HCT116 (cell line): ENCODE measurements at regions not wholly inside any gene's neighbourhood (a gene's known extent, or its start where the extent isn't known, plus 50 kb on each side); places are given as distances from the start of the nearest gene placed in this dataset.

ENCODE experiments used
- ATAC-seq: fragments of 200-7000 bp; cut with Tn5 transposase; 2 replicates; pipeline ENCODE4 v1.9.1; 2020; ENCODE audit warnings: mild to moderate bottlenecking, moderate library complexity
- BruUV-seq: library from RNA; stranded (reverse); fragments of 400-500 nt; replicated peaks from 2 replicates; lab custom pipeline; 2021; lab: Mats Ljungman, UMichigan
- CTCF ChIA-PET: fragments of 300-600 bp; sonication (Branson Sonifier 250); formaldehyde crosslinking; loops from one replicate; lab custom pipeline; 2021; ENCODE audit warnings: antibody characterized with exemption; lab: Charles Lee
- POLR2A ChIA-PET: fragments of 300-600, 350-600 bp; sonication (Branson Sonifier 250); formaldehyde crosslinking; loops from one replicate; lab custom pipeline; 2021; ENCODE audit warnings: antibody characterized with exemption; lab: Charles Lee
- RAD21 ChIA-PET, 2 experiments: fragments of 300-600 bp; sonication (Branson Sonifier 250); formaldehyde crosslinking; loops; one replicate each; lab custom pipeline; 2023; ENCODE audit warnings: low total read pairs in 2 of 2; ENCODE audit not compliant: uncharacterized antibody in 2 of 2, unreplicated experiment in 2 of 2, low non-redundant PET in 1 of 2; lab: Charles Lee
- DNase-seq: peaks from one replicate; pipeline ENCODE4 v3.0.0-alpha.2; 2010; ENCODE audit warnings: low read depth, low spot score
- H2AFZ ChIP-seq: fragments of 200-600 bp; shearing (Covaris generic), sonication (generic); 2 replicates; pipeline ENCODE4 v1.6.1; 2017; ENCODE audit warnings: low read depth, mixed run types, mixed read lengths, antibody characterized with exemption, low read length; ENCODE audit not compliant: poor library complexity, severe bottlenecking
- H3K27ac ChIP-seq: 2 replicates; pipeline ENCODE4 v1.5.1; 2012; ENCODE audit warnings: low read depth, low read length
- H3K27me3 ChIP-seq: fragments of 200-600 bp; sonication (generic); 2 replicates; pipeline ENCODE4 v1.6.1; 2016; ENCODE audit warnings: mixed run types, low read length, mixed read lengths; ENCODE audit not compliant: insufficient read depth
- H3K36me3 ChIP-seq, 2 experiments: fragments of 200-500 bp in 1 of 2; fragments of 200-600 bp in 1 of 2; sonication (Bioruptor generic) in 1 of 2; sonication (generic) in 1 of 2; 2 replicates each; pipeline versions ENCODE4 v1.5.1 to v1.6.1; 2014 to 2016; ENCODE audit warnings: low read length in 2 of 2, inconsistent platforms in 1 of 2, mixed read lengths in 1 of 2, mixed run types in 1 of 2; ENCODE audit not compliant: insufficient read depth in 2 of 2, control insufficient read depth in 1 of 2
- H3K4me1 ChIP-seq, 2 experiments: fragments of 200-600 bp in 1 of 2; sonication (generic) in 1 of 2; 2 replicates each; pipeline versions ENCODE4 v1.5.1 to v1.6.1; 2012 to 2017; ENCODE audit warnings: low read length in 2 of 2, inconsistent platforms in 1 of 2, mild to moderate bottlenecking in 1 of 2, mixed read lengths in 1 of 2, mixed run types in 1 of 2, moderate library complexity in 1 of 2; ENCODE audit not compliant: insufficient read depth in 2 of 2, control insufficient read depth in 1 of 2
- H3K4me2 ChIP-seq: fragments of 200-600 bp; sonication (generic); 2 replicates; pipeline ENCODE4 v1.6.1; 2017; ENCODE audit warnings: mixed run types, low read length, mixed read lengths
- H3K4me3 ChIP-seq, 2 experiments: fragments of 200-600 bp in 1 of 2; sonication (generic) in 1 of 2; replicated peaks in 1 of 2; 2 replicates each; pipeline ENCODE4 v1.5.1; 2011 to 2016; ENCODE audit warnings: low read length in 2 of 2, control low read depth in 1 of 2, low read depth in 1 of 2, mild to moderate bottlenecking in 1 of 2, mixed read lengths in 1 of 2, mixed run types in 1 of 2
- H3K79me2 ChIP-seq: fragments of 200-600 bp; sonication (generic); 2 replicates; pipeline ENCODE4 v1.6.1; 2017; ENCODE audit warnings: mild to moderate bottlenecking, mixed run types, low read length, moderate library complexity, mixed read lengths; ENCODE audit not compliant: insufficient read depth
- H3K9ac ChIP-seq: fragments of 200-600 bp; sonication (generic); 2 replicates; pipeline ENCODE4 v1.6.1; 2016; ENCODE audit warnings: low read length, mixed read lengths
- H3K9me2 ChIP-seq: fragments of 200-600 bp; sonication (generic), shearing (Covaris generic); 2 replicates; pipeline ENCODE4 v1.6.1; 2017; ENCODE audit warnings: mixed run types, mild to moderate bottlenecking, moderate library complexity; ENCODE audit not compliant: insufficient read depth
- H3K9me3 ChIP-seq, 2 experiments: fragments of 200-500 bp in 1 of 2; fragments of 200-600 bp in 1 of 2; sonication (Bioruptor generic) in 1 of 2; sonication (generic) in 1 of 2; 2 replicates each; pipeline ENCODE4 v1.6.1; 2014 to 2017; ENCODE audit warnings: low read length in 2 of 2, mixed read lengths in 2 of 2, inconsistent platforms in 1 of 2, low read depth in 1 of 2, mild to moderate bottlenecking in 1 of 2, mixed run types in 1 of 2, moderate library complexity in 1 of 2; ENCODE audit not compliant: control insufficient read depth in 1 of 2, insufficient read depth in 1 of 2
- H4K20me1 ChIP-seq: fragments of 200-600 bp; sonication (generic), shearing (Covaris generic); 2 replicates; pipeline ENCODE4 v1.6.1; 2017; ENCODE audit warnings: mixed run types, mild to moderate bottlenecking, moderate library complexity; ENCODE audit not compliant: insufficient read depth
- ATF3 ChIP-seq: IDR thresholded peaks from 2 replicates; pipeline ENCODE4 v1.6.1; 2012
- CTCF ChIP-seq, 3 experiments: fragments of 200-600 bp in 1 of 3; sonication (generic) in 1 of 3; IDR thresholded peaks in 2 of 3; conservative IDR thresholded peaks in 1 of 3; 2 replicates each; pipeline ENCODE4 v1.5.1; 2012 to 2017; ENCODE audit warnings: low read depth in 2 of 3, low read length in 2 of 3, antibody characterized with exemption in 1 of 3, borderline replicate concordance in 1 of 3, control low read depth in 1 of 3, mild to moderate bottlenecking in 1 of 3, mixed read lengths in 1 of 3, mixed run types in 1 of 3, moderate library complexity in 1 of 3; ENCODE audit not compliant: insufficient read depth in 1 of 3
- EZH2phosphoT487 ChIP-seq: fragments of 200-600 bp; IDR thresholded peaks from 2 replicates; pipeline ENCODE4 v1.6.1; 2018; ENCODE audit warnings: antibody characterized with exemption, borderline replicate concordance
- JUND ChIP-seq: IDR thresholded peaks from 2 replicates; pipeline ENCODE4 v1.6.1; 2012
- POLR2AphosphoS5 ChIP-seq: IDR thresholded peaks from 2 replicates; pipeline ENCODE4 v1.6.1; 2011; ENCODE audit warnings: mild to moderate bottlenecking, low read depth, low read length, moderate library complexity
- REST ChIP-seq: IDR thresholded peaks from 2 replicates; pipeline ENCODE4 v1.6.1; 2012; ENCODE audit warnings: low read depth
- SP1 ChIP-seq: IDR thresholded peaks from 2 replicates; pipeline ENCODE4 v1.6.1; 2012; ENCODE audit warnings: low read depth
- SRF ChIP-seq: IDR thresholded peaks from 2 replicates; pipeline ENCODE4 v1.6.1; 2012; ENCODE audit warnings: low read depth
- TCF7L2 ChIP-seq: IDR thresholded peaks from 2 replicates; pipeline ENCODE4 v1.7.0; 2011; ENCODE audit warnings: borderline replicate concordance, inconsistent platforms; ENCODE audit not compliant: insufficient read depth, insufficient read length; ENCODE audit errors: extremely low read depth
- YY1 ChIP-seq: IDR thresholded peaks from 2 replicates; pipeline ENCODE4 v1.6.1; 2011; ENCODE audit warnings: low read length, low read depth, moderate library complexity, mild to moderate bottlenecking; ENCODE audit not compliant: insufficient replicate concordance; ENCODE audit errors: extremely low read depth
- ZFX ChIP-seq: fragments of 450-650 bp; IDR thresholded peaks from 2 replicates; pipeline ENCODE4 v1.6.1; 2017
- intact Hi-C: fragments of 100-400 bp; cut with micrococcal nuclease; formaldehyde crosslinking; loops from 2 replicates; pipeline ENCODE4 v1.10.0; 2022

DNA sequence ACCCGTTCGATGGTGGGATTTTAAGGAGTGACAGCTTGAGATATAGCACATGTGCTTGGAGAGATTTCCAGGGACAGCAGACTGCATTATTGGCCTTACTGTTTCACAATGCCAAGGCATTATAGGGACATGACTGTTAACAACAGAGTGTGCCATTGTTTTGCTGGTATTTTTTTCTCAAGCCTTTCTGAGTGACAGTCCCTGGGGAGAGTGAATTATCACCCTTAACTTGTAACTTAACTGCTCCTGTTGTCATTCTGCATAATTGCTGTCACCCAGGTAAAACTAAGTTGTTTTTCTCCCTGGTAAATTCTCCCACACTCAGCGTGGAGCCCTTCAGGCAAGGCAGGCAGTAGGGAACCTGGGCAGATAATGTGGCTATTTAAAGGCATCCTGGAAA is 989.2 kb upstream of the LCORL start:
- H3K9ac ChIP-seq = no peak overlapping the region
- H4K20me1 ChIP-seq = no peaks in the 10 kb centered on the region
- H3K79me2 ChIP-seq = no peaks in the 10 kb centered on the region
- H3K4me1 ChIP-seq = no peaks in the 10 kb centered on the region
- CTCF ChIA-PET = no interaction called here
- H3K4me3 ChIP-seq = no peak overlapping the region
- no peak for ATAC-seq
- no peaks in the 10 kb centered on the region for H3K27me3 ChIP-seq
- H3K27ac ChIP-seq = no peak overlapping the region
- H3K4me2 ChIP-seq = no peak overlapping the region
- DNase-seq = no peak
- RAD21 ChIA-PET = no interaction called here
- TF ChIP-seq POLR2AphosphoS5 = no peak
- TF ChIP-seq SRF = no peak
- no peak for TF ChIP-seq REST
- no peak for TF ChIP-seq SP1
- no peaks in the 10 kb centered on the region for H3K9me2 ChIP-seq
- H3K9me3 ChIP-seq = no peaks in the 10 kb centered on the region
- BruUV-seq = no TSS peak
- H2AFZ ChIP-seq = no peak overlapping the region
- intact Hi-C loops = no loop called here
- POLR2A ChIA-PET = no interaction called here
- H3K36me3 ChIP-seq = no peaks in the 10 kb centered on the region

DNA sequence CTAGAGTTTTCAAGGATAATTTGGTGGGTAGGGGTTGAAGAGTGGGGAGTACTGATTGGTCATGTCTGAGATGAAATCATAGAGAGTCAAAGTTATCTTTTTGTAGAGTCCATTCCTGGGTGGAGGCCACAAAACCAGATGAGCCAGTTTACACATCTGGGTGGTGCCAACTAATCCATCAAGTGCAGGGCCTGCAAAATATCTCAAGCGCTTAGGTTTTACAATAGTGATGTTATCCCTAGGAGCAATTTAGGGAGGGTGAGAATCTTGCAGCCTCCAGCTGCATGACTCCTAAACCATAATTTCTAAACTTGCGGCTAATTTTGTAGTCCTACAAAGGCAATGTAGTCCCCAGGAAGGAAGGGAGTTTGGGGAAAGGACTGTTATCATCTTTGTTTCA is 988.3 kb upstream of the LCORL start:
- CTCF ChIA-PET = no interaction called here
- no peaks in the 10 kb centered on the region for H3K9me3 ChIP-seq
- intact Hi-C loops = no loop called here

More for the DNA sequence above, 988.3 kb upstream of the LCORL start:
- Histone ChIP-seq H4K20me1 (no peaks in the 10 kb centered on the region), H3K4me1 (no peaks in the 10 kb centered on the region), H2AFZ (no peak overlapping the region), H3K4me3 (no peak overlapping the region), H3K36me3 (no peaks in the 10 kb centered on the region), H3K9ac (no peak overlapping the region), H3K4me2 (no peak overlapping the region), H3K27ac (no peak overlapping the region), H3K27me3 (no peaks in the 10 kb centered on the region), H3K9me2 (no peaks in the 10 kb centered on the region), H3K79me2 (no peaks in the 10 kb centered on the region)
- ChIA-PET POLR2A (no interaction called here), RAD21 (no interaction called here)
- DNase-seq (no peak), ATAC-seq (no peak)
- no TSS peak for BruUV-seq
- TF ChIP-seq EZH2phosphoT487 (no peak), TCF7L2 (no peak), ATF3 (no peak), CTCF (IDR thresholded peaks at IDR 0.05 in 2 of 3, conservative IDR thresholded peaks at IDR 0.05 in 1 of 3; ENCODE audit: borderline replicate concordance in 1 of 3, insufficient read depth in 1 of 3, low read depth in 2 of 3, low read length in 2 of 3) (no peak), JUND (no peak), REST (no peak), ZFX (no peak), YY1 (no peak)
